ENCODE measurements at regions not wholly inside any gene's neighbourhood (a gene's known extent, or its start where the extent isn't known, plus 50 kb on each side); places are given as distances from the start of the nearest gene placed in this dataset.
"Not testable (repeated sequence)": the region's sequence is repeated elsewhere in the genome, so short reads cannot be mapped to it uniquely, and the experiment has no call there.

DNA sequence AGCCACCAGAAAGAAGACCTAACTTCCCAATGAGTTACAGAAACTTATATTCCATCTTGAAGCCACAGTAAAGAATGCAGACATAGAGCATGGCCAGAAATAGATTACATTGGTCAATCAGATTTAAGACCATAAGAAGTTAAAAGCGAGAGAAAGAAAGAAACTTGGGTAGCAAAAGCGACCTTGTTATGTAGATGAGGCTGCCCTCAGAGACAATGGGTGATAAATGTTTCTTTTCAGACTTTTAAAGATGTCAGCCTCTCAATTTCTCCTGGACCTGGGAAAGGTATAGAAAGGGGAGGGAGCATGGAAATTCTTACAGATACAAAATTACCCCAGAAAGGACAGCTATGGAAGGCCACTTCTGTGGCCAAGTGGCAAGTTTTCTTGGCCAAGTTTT is 732.6 kb upstream of the LUZP2 start:
- DNase-seq (ENCODE audit: low spot score): no peak

DNA sequence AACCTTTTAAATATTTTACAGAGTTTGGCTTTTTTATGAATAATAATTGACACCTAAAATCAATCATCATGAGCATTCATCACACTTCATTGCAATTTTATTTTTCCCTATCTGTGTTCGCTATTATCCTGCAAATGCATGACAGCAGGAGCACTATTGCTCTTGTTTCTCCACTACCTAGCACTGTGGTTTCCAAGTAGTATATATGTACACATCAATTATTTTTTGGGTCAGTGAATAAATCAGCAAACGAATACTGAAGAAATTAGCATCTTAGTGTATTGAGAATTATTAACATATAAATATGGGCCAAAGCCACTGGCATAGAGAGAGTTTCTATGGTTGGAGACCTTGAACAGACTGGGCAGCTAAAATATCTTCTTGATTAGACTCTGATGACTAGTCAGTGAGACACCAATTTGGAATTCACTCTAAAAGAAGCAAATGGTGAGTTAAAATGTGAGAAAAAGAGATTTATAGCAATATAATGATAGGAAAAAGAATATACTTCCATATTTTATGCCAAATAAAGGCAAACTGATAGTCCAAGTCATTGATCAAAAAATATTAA is 731.1 kb upstream of the LUZP2 start:
- no peak for DNase-seq (ENCODE audit: low spot score)

DNA sequence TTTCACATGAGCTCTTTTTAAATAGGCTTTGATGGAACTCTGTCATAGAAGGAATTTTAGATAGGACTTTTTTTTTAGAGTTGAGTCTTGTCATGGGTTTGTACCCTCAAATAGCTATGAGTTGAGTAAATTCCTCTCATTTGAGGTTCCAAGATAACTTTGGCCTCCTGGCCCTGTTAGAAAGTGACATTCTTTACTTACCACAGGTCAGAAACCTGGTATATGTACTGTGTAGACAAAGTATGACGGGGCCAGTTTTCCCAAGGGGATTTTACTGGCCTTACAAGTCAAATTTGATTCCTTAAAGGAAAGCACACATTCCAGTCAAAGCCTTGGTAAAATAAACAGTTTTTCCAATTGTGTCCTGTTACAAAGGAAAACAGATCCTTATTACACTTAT is 729.3 kb upstream of the LUZP2 start:
- DNase-seq (ENCODE audit: low spot score): no peak

DNA sequence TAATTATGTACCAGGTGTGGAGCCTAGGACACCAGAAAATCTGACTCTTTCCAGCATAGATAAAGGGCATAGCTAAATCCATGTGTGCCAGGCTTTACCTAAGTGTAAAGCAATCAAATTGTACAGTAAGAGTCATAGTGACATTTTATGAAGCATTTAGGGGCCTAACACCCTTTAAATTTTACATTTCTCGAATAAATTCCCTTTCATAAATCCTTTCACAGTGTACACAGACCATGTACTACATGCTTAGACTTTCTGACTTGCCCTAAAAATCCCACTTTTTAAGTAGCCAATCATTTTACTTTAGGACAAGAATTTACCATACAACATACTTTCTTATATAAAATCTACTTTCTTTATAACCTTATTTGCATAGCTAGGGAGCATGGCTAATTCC is 727.6 kb upstream of the LUZP2 start:
- DNase-seq (ENCODE audit: low spot score): no peak

DNA sequence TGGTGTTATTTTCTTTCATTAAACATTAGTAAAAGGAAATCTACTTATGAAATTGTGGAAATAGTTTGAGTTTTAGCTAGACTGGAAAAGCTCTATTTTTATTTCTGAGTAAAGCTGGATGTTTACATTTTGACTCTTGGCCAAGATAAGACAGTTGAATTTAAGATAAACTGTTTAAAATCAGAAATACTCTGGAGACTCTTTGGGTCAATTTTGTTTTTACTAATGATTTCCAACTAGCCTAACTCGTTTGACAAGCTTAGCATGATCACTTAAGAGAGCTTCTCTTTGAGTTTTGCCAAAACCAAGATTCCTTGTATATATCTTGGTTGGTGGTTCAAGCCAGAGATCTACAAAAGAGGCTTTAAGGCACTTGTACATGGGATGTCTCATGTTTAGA is 724.8 kb upstream of the LUZP2 start:
- DNase-seq (ENCODE audit: low spot score): no peak

DNA sequence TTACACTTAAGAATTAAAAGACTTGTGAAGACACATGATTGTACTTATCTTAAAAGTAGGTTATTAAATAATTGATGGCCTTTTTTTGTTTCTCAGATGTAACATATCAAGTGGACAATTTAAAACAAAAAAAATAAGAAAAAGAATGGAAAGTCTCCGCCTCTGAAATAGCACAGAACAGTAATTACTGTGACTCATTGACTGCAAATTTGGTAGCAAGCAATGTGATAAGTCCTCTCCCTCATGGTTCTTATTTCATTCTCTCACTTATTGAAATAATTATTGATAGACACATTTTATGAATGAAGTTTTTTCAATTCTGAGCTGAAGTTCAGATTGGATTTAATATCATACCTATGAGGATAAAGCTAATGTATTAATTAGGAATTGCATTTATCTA is 717.9 kb upstream of the LUZP2 start:
- DNase-seq (ENCODE audit: low spot score): no peak

DNA sequence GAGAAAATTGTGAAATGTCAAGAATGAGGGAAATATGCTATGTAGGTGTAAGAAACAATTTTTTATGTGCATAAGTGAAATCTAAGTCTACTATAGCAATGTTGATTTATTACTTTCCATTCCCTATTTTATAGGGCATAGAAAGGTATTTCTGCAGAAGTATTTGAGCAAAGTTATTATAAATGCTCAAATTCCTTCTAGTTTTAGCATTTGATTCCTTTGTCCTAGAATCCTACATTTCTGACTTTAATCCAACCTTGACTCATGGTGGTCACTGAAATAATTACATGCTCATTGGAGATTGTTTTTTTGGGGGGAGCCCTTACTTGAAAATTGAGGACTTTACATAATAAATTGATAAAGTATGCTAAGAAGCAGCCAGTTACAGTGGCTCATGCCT is 716.6 kb upstream of the LUZP2 start:
- DNase-seq (ENCODE audit: low spot score): no peak

DNA sequence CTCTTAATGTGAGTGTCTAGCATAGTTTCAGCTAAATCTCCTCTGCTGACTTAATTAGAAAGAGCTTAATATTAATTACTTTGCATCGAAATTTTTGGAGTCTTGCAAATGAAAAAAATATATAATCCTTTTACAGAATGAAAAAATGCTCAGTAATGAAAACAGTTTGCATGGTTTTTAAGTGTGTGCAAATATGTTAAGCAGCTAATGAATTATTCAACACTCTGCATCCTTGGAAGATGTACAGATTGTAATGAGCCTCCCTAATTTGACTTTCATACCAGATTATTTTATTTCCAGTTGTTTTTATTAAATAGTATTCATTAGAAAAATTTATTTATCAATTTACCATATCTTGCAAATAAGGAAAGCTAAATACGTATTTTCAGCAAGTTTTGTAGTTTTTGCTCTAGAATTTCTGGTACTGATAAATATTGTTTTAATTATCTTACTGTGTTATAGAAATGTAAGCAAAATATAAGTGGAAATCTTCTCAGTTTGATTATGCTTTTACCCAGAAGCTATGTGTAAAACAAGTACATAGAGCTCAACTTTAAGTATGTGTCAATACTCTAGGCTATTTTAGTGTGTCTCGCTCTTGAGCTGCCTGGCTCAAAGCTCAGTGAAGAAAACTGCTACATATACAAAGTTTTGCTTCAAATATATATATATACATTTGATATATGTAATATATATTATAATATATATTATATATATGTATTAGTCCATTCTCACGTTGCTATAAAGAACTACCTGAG is 714.9 kb upstream of the LUZP2 start:
- no peak for DNase-seq (ENCODE audit: low spot score)

DNA sequence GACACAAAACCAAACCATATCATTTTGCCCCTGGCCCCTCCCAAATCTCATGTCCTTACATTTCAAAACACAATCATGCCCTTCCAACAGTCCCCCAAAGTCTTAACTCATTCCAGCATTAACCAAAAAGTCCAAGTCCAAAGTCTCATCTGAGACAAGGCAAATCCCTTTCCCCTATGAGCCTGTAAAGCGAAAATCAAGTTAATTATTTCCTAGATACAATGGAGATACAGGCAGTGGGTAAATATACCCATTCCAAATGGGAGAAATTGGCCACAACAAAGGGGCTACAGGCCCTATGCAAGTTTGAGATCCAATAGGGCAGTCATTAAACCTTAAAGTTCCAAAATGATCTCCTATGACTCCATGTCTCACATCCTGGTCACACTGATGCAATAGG is 709.9 kb upstream of the LUZP2 start:
- not testable (repeated sequence) for DNase-seq (ENCODE audit: low spot score)

DNA sequence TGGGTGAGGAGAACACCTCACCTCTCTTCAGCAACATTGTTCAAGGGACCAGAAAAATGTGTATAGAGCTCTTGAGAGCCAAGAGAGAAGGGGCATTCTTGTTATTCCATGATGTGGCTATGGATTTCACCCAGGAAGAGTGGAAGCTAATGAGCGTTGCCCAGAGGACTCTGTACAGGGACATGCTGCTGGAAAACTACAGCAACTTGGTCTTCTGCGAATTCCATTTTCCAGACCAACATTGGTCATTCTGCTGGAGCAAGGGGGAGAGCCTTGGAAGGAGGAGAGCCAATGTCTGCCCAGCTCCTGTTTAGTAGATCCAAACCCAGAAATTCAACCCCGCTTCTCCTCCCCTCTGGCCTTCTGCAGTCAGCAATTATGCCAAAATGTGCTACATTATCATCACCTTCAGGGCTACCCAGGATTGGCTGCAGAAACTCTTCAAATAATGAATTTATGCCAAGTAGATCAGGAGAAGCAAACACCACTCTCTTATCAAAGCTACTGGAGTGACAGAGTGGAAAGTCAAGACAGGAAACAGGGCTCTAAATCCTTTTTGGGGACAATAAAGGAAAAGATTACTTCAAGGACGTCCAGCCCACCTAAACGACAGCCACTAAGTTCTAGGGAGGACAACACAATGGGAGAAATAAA is 707.5 kb upstream of the LUZP2 start:
- no peak for DNase-seq (ENCODE audit: low spot score)

DNA sequence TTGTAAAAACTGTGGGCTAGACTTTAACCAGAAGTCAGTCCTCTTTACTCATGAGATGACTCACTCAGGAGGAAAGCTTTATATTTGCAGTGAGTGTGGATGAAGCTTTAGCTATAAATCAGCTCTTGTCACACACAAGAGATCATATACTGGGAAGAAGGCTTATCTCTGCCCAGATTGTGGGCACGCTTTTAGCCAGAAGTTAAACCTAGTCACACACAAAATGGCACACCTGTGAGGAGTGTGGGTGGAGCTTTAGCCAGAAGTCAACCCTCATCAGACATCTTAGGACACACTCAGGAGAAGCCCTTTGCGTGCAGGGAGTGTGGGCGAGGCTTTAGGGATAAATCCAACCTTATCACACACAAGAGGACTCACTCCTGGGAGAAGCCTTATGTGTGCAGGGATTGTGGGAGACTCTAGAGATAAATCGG is 706.9 kb upstream of the LUZP2 start:
- no peak for DNase-seq (ENCODE audit: low spot score)

DNA sequence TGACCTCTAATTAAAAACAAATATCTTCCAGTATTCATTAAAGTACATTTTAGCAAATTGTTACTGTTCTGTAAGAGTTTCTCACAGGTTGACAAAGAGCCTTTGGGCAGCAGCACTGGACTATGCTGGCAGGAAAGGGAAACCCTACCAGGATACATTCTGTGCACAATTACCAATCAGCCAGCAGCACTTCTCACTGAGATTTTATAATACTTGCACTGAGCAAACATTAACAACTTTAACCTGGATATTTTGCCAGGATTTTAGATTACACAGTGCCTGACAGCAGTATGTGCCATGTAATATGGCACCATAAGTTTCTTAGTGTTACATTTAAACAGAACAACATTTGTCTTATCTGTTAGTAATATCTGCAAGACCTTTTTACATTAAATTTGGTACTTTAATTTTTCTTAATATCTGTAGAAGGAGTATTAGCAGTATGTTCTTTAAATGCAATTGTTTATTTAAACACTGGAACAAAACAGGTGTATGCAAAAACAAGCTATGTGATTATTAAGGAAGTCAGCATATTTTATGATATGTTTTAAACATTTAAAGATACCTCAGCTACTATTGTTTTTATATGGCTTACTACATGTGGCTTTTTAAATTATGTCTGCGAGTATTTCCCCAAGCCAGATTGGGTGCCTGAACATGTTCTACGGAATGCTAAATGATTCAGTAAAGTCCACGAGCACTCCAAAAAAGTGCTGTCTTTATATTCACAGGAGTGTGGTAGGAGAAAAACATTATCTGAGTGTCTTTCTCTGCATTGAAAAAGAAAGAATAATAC is 699.0 kb upstream of the LUZP2 start:
- DNase-seq (ENCODE audit: low spot score): no peak

DNA sequence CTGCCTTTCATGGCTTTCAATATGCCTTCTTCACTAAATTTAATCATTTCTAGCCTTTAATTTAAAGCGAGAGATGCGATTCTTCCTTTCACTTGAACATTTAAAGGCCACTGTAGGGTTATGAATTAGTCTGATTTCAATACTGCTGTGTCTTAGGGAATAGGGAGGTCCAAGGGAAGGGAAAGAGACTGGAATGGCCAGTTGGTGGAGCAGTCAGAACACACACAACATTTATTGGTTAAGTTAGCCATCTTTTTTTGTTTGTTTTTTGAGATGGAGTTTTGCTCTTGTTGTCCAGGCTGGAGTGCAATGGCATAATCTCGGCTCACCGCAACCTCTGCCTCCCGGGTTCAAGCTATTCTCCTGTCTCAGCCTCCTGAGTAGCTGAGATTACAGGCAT is 662.5 kb upstream of the LUZP2 start:
- DNase-seq (ENCODE audit: low spot score): not testable (repeated sequence)

DNA sequence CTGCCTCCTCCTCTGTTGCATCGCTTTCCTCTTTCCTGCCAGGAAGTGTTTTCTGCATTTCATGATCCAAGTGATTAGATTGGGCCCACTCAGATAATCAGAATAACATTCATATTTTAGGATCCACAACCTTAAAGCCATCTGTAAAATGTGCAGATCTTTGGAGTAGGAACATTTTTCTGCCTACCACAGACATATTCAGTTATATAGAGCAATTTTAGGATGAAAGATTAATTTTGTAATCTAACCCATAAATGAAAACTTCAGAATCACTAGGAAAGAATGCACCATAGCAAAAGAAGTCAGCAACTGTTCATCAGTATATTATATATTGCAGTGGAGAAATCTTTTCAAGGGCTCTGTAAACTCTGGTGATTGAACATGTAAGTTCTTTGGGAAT is 659.9 kb upstream of the LUZP2 start:
- DNase-seq (ENCODE audit: low spot score): no peak

DNA sequence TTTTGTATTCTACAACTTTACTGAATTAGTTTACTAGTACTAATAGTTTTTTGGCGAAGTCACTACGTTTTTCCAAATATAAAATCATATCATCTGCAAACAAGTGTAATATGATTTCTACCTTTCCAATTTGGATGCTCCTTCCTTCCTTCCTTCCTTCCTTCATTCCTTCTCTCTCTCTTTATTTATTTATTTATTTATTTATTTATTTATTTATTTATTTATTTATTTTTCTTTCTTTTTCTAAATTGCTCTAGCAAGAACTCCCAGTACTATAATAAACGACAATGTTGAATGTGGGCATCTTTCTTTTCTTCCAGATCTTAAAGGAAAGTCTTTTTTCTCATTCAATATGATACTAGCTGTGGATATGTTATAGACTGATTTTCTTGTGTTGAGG is 656.0 kb upstream of the LUZP2 start:
- DNase-seq (ENCODE audit: low spot score): no peak

DNA sequence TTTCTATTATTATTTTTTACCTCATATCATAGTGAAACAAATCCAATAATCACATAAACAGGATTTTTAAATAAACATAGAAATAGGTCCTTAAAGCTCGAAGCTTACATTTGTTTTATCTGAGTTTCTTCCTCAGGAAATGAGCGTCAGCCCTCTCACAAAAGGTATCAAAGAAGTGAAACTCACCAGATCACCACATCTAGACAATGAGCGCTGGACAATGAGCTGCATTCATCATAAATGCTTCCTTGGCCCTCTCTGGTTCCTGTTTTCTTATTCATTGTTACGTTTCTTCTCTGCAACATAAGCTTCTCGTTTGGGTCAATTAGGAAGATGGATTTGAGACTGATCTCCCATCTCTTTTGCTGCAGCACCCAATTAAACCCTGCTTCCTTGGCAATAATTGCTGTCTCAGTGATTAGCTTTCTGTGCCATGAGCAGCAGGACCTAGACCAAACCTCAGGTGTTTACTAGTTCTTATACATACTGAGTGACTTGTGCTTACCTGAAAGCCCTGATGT is 649.9 kb upstream of the LUZP2 start:
- no peak for DNase-seq (ENCODE audit: low spot score)

DNA sequence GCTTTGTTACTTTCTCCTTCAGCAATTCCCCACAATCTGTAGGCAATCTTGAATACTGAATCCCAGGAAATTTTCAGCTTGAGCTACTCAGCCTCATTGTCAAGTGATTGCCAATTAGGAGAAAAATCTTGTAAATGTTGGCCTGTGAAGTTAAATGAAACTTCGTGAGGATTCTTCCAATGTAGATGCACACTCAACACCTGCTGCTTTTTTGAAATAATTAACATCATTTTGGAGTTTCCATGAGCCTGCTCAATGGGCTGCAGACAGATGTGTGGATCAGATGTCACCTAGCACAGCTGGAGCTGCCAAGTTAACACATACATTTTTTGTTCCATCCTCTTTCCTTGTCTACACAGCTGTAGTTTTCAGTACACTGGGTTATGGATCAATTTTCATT is 645.6 kb upstream of the LUZP2 start:
- no peak for DNase-seq (ENCODE audit: low spot score)

DNA sequence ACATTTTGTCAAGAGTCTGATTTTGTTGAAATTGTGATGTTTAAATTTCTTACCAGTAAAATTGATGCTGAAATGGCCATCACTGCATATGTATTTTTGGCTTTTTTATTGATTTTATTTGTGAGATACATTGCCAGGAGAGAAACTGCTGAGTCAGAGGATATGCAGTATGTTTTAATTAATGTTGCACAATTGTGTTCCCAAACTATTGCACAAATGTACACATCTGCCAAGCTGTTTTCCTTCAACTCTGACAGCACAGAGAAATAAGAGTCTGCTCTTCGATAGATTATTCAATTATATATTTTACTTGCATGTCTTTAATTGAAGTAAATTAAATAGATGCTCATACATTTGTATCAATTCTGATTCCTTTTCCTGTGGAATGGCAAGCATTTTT is 640.2 kb upstream of the LUZP2 start:
- no peak for DNase-seq (ENCODE audit: low spot score)

DNA sequence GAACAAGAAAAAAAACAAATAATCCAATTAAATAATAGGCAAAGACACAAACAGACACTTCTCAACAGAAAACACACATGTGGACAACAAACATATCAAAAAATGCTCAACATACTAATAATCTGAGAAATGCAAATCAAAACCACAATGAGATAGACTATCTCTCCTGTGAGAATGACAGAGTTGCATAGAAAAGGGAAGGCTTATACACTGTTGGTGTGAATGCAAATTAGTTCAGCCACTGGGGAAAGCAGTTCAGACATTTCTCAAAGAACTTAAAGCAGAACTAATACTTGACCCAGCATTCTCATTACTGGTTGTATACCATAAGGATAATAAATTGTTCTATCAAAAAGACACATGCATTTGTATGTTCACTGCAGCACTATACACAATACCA is 637.8 kb upstream of the LUZP2 start:
- no peak for DNase-seq (ENCODE audit: low spot score)

DNA sequence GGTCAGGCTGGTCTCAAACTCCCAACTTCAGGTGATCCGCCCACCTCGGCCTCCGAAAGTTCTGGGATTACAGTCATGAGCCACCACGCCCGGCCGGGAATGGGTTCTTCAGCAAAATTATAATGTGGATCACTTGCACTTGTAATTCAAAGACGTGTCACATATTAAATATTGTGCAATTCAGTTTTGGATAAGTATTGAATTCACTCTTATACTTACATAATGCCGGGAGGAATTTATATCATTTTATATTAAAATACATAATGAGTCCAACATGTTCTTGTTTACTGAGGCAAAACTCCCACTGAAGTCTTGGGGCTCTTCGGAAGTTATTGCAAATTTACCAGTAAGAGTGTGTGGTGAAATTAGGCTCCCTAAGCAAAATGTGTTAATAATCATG is 635.2 kb upstream of the LUZP2 start:
- DNase-seq (ENCODE audit: low spot score): no peak

DNA sequence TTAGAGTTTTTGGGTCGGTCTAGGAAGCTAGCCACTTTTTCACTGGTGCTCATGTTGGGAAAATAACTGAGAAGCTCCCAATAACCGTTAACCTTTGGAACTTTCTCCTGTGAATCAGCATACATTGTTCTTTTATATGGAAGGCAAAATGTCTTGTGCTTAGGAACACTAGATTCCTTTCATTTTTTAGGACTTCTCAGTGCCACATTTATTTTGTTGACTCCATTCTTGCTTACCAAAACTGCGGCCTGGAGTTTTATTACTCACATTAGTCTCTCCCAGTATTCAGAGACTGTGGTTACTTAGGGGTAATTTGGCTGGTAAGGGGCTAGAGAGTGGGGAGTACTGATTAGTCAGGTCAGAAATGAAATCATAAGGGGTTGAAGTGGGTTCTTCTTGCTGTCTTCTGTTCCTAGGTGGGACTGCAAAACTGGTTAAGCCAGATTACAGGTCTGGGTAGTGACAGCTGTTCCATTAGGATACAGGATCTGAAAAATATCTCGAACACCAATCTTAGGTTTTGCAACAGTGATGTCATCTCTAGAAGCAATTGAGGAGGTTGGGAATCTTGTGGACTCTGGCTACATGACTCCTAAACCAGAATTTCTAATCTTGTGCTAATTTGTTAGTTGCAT is 631.4 kb upstream of the LUZP2 start:
- no peak for DNase-seq (ENCODE audit: low spot score)

DNA sequence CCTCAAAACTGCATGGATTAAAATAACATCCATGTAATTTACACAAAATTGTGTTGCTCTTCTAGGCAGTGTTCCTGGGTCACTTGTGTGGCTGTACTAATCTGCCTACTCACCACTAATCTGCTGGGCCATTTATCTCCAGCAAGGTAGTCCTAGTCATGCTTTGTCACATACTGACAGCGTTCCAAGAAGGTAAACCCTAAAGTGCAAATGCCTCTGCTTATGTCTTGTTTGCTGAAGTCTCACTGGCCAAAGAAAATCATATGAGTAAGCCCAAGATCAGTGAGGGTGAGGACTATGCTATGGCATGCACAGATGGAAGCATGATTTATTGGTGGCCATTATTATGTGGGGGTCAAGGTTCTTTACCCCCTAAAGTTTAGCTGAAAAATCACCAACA is 630.2 kb upstream of the LUZP2 start:
- no peak for DNase-seq (ENCODE audit: low spot score)
